ENCODE measurements at regions not wholly inside any gene's neighbourhood (a gene's known extent, or its start where the extent isn't known, plus 50 kb on each side); places are given as distances from the start of the nearest gene placed in this dataset.

GRCh38 chr21:16072737-16073136 lies 343.0 kb downstream of the USP25 start:
- Histone ChIP-seq H3K27ac (ENCODE audit: low read length) (no peak overlapping the region), H3K36me3 (ENCODE audit: control insufficient read depth in 1 of 2, insufficient read depth in 2 of 2, low read length in 2 of 2) (no peaks in the 10 kb centered on the region), H3K4me3 (ENCODE audit: low read depth in 1 of 2, low read length in 2 of 2) (no peak overlapping the region), H3K4me1 (ENCODE audit: control insufficient read depth in 1 of 2, insufficient read depth in 2 of 2, low read length in 2 of 2) (peaks cover 0 to 32% of the 10 kb centered on the region in 2 donors), H3K9me3 (ENCODE audit: control insufficient read depth in 1 of 2, low read length in 2 of 2) (no peaks in the 10 kb centered on the region), H3K27me3 (ENCODE audit: low read depth, low read length) (no peaks in the 10 kb centered on the region)

GRCh38 chr21:16073586-16073985 lies 343.8 kb downstream of the USP25 start:
- Histone ChIP-seq H3K27ac (ENCODE audit: low read length) (no peak overlapping the region), H3K36me3 (ENCODE audit: control insufficient read depth in 1 of 2, insufficient read depth in 2 of 2, low read length in 2 of 2) (no peaks in the 10 kb centered on the region), H3K4me1 (ENCODE audit: control insufficient read depth in 1 of 2, insufficient read depth in 2 of 2, low read length in 2 of 2) (peaks cover 0 to 28% of the 10 kb centered on the region in 2 donors), H3K9me3 (ENCODE audit: control insufficient read depth in 1 of 2, low read length in 2 of 2) (no peaks in the 10 kb centered on the region), H3K27me3 (ENCODE audit: low read depth, low read length) (no peaks in the 10 kb centered on the region), H3K4me3 (ENCODE audit: low read depth in 1 of 2, low read length in 2 of 2) (no peak overlapping the region)

DNA sequence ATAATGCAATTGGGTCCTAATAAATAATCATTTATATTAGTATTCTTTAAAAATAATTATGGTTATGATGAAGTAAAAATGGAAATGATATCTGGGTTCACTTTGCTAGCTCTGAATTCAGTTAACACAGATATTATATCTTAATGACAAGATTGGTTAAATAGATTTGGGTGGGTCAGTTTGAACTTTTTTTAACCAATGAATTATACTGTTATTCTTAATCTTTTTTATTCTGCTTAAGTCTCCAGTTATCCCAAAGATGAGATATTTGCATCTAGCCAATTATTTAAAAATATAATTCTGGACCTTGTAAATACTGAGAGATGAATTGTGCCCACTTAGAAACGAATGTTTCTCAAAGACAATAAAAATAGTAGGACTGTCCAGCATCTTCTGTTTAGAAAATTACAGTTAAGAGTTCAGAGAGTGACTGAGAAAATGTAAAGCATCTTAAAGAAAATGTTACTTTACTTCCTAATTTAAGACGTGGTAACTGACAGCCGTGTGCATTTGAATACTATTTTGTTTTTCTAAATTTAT lies 345.2 kb downstream of the USP25 start:
- peaks cover 0 to 27% of the 10 kb centered on the region in 2 donors for H3K4me1 ChIP-seq (ENCODE audit: control insufficient read depth in 1 of 2, insufficient read depth in 2 of 2, low read length in 2 of 2)
- no peak overlapping the region for H3K4me3 ChIP-seq (ENCODE audit: low read depth in 1 of 2, low read length in 2 of 2)
- no peak overlapping the region for H3K27ac ChIP-seq (ENCODE audit: low read length)
- H3K36me3 ChIP-seq (ENCODE audit: control insufficient read depth in 1 of 2, insufficient read depth in 2 of 2, low read length in 2 of 2): no peaks in the 10 kb centered on the region
- no peaks in the 10 kb centered on the region for H3K9me3 ChIP-seq (ENCODE audit: control insufficient read depth in 1 of 2, low read length in 2 of 2)
- no peaks in the 10 kb centered on the region for H3K27me3 ChIP-seq (ENCODE audit: low read depth, low read length)

- Histone ChIP-seq H3K4me3 (ENCODE audit: low read depth in 1 of 2, low read length in 2 of 2) (no peak overlapping the region), H3K4me1 (ENCODE audit: control insufficient read depth in 1 of 2, insufficient read depth in 2 of 2, low read length in 2 of 2) (peaks cover 0 to 20% of the 10 kb centered on the region in 2 donors), H3K36me3 (ENCODE audit: control insufficient read depth in 1 of 2, insufficient read depth in 2 of 2, low read length in 2 of 2) (no peaks in the 10 kb centered on the region), H3K27me3 (ENCODE audit: low read depth, low read length) (no peaks in the 10 kb centered on the region), H3K27ac (ENCODE audit: low read length) (no peak overlapping the region), H3K9me3 (ENCODE audit: control insufficient read depth in 1 of 2, low read length in 2 of 2) (no peaks in the 10 kb centered on the region)
Observed at GRCh38 chr21:16075649-16076282, 346.0 kb downstream of the USP25 start.

DNA sequence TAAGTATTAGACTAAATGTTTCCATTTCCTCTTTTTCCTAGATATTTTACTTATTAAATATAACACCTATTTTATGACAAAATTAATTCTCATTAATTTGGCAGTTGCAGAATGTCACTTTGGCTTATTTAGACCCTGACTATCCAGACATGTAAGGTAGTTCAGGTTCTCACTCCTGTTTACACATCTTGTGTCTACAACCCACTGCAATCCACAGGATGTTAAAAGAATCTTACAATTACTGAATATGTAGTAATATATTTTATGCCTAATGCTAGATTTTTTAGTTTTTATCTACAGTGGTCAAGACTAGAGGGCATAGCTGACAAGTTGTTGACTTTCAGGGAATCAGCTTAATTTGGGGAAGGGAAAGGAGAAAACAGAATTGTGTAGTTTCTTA lies 346.7 kb downstream of the USP25 start:
- no peaks in the 10 kb centered on the region for H3K9me3 ChIP-seq (ENCODE audit: control insufficient read depth in 1 of 2, low read length in 2 of 2)
- H3K27me3 ChIP-seq (ENCODE audit: low read depth, low read length): no peaks in the 10 kb centered on the region
- no peaks in the 10 kb centered on the region for H3K36me3 ChIP-seq (ENCODE audit: control insufficient read depth in 1 of 2, insufficient read depth in 2 of 2, low read length in 2 of 2)
- peaks cover 0 to 16% of the 10 kb centered on the region in 2 donors for H3K4me1 ChIP-seq (ENCODE audit: control insufficient read depth in 1 of 2, insufficient read depth in 2 of 2, low read length in 2 of 2)
- no peak overlapping the region for H3K27ac ChIP-seq (ENCODE audit: low read length)
- H3K4me3 ChIP-seq (ENCODE audit: low read depth in 1 of 2, low read length in 2 of 2): no peak overlapping the region

DNA sequence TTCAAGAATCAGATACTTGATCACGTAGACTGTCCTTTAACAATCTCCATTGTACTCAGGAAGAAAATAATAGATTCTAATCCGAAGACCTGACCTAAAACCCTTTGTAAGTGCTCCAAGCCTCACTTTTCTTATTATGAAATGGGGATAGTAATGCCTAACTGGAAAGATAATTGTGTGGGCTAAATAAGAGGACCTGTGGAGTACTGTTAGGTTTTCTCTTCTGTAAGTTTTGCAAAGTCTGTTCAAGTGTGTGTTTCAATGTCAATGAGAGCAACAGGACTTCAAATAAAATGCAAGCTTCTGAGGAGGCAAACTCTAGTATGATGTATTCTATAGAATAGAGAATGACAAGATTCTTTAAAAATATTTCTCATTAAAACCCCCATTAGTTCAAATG lies 348.6 kb downstream of the USP25 start:
- Histone ChIP-seq H3K9me3 (ENCODE audit: control insufficient read depth in 1 of 2, low read length in 2 of 2) (no peaks in the 10 kb centered on the region), H3K36me3 (ENCODE audit: control insufficient read depth in 1 of 2, insufficient read depth in 2 of 2, low read length in 2 of 2) (no peaks in the 10 kb centered on the region), H3K27ac (ENCODE audit: low read length) (no peak overlapping the region), H3K27me3 (ENCODE audit: low read depth, low read length) (no peaks in the 10 kb centered on the region), H3K4me1 (ENCODE audit: control insufficient read depth in 1 of 2, insufficient read depth in 2 of 2, low read length in 2 of 2) (peaks cover 0 to 8% of the 10 kb centered on the region in 2 donors), H3K4me3 (ENCODE audit: low read depth in 1 of 2, low read length in 2 of 2) (no peak overlapping the region)

DNA sequence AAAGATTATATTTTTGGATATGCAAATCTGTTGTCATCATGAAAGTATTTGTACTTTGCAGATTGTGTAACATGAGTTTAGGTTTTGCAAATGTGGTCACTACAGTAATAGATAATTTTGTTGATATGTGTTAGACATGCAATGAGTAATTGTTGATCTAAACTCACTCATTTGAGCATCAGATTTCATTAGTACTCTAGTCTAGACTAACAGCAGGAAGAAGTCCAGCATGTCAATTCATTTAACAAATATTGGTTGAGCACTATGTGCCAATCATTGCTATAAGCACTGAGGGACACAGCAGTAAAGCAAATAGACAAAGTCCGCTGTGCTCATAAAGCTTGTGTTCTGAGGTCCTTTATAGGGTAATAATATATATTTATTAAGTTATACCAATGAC lies 350.0 kb downstream of the USP25 start:
- Histone ChIP-seq H3K27me3 (ENCODE audit: low read depth, low read length) (no peaks in the 10 kb centered on the region), H3K9me3 (ENCODE audit: control insufficient read depth in 1 of 2, low read length in 2 of 2) (no peaks in the 10 kb centered on the region), H3K27ac (ENCODE audit: low read length) (no peak overlapping the region), H3K36me3 (ENCODE audit: control insufficient read depth in 1 of 2, insufficient read depth in 2 of 2, low read length in 2 of 2) (no peaks in the 10 kb centered on the region), H3K4me1 (ENCODE audit: control insufficient read depth in 1 of 2, insufficient read depth in 2 of 2, low read length in 2 of 2) (peaks cover 0 to 8% of the 10 kb centered on the region in 2 donors), H3K4me3 (ENCODE audit: low read depth in 1 of 2, low read length in 2 of 2) (no peak overlapping the region)

GRCh38 chr21:16081304-16081703 lies 351.5 kb downstream of the USP25 start:
- Histone ChIP-seq H3K9me3 (ENCODE audit: control insufficient read depth in 1 of 2, low read length in 2 of 2) (no peaks in the 10 kb centered on the region), H3K27me3 (ENCODE audit: low read depth, low read length) (no peaks in the 10 kb centered on the region), H3K27ac (ENCODE audit: low read length) (no peak overlapping the region), H3K4me1 (ENCODE audit: control insufficient read depth in 1 of 2, insufficient read depth in 2 of 2, low read length in 2 of 2) (peaks cover 0 to 8% of the 10 kb centered on the region in 2 donors), H3K4me3 (ENCODE audit: low read depth in 1 of 2, low read length in 2 of 2) (no peak overlapping the region), H3K36me3 (ENCODE audit: control insufficient read depth in 1 of 2, insufficient read depth in 2 of 2, low read length in 2 of 2) (no peaks in the 10 kb centered on the region)

GRCh38 chr21:16082038-16082816 lies 352.4 kb downstream of the USP25 start:
- Histone ChIP-seq H3K27ac (ENCODE audit: low read length) (no peak overlapping the region), H3K36me3 (ENCODE audit: control insufficient read depth in 1 of 2, insufficient read depth in 2 of 2, low read length in 2 of 2) (no peaks in the 10 kb centered on the region), H3K27me3 (ENCODE audit: low read depth, low read length) (no peaks in the 10 kb centered on the region), H3K9me3 (ENCODE audit: control insufficient read depth in 1 of 2, low read length in 2 of 2) (no peaks in the 10 kb centered on the region), H3K4me3 (ENCODE audit: low read depth in 1 of 2, low read length in 2 of 2) (no peak overlapping the region), H3K4me1 (ENCODE audit: control insufficient read depth in 1 of 2, insufficient read depth in 2 of 2, low read length in 2 of 2) (peaks cover 0 to 8% of the 10 kb centered on the region in 2 donors)

GRCh38 chr21:16084776-16085364 lies 355.1 kb downstream of the USP25 start:
- no peak overlapping the region for H3K4me3 ChIP-seq (ENCODE audit: low read depth in 1 of 2, low read length in 2 of 2)
- no peaks in the 10 kb centered on the region for H3K36me3 ChIP-seq (ENCODE audit: control insufficient read depth in 1 of 2, insufficient read depth in 2 of 2, low read length in 2 of 2)
- no peaks in the 10 kb centered on the region for H3K9me3 ChIP-seq (ENCODE audit: control insufficient read depth in 1 of 2, low read length in 2 of 2)
- H3K27ac ChIP-seq (ENCODE audit: low read length): no peak overlapping the region
- H3K4me1 ChIP-seq (ENCODE audit: control insufficient read depth in 1 of 2, insufficient read depth in 2 of 2, low read length in 2 of 2): peaks cover 0 to 8% of the 10 kb centered on the region in 2 donors
- no peaks in the 10 kb centered on the region for H3K27me3 ChIP-seq (ENCODE audit: low read depth, low read length)

- Histone ChIP-seq H3K27me3 (ENCODE audit: low read depth, low read length) (no peaks in the 10 kb centered on the region), H3K4me3 (ENCODE audit: low read depth in 1 of 2, low read length in 2 of 2) (no peak overlapping the region), H3K36me3 (ENCODE audit: control insufficient read depth in 1 of 2, insufficient read depth in 2 of 2, low read length in 2 of 2) (no peaks in the 10 kb centered on the region), H3K27ac (ENCODE audit: low read length) (no peak overlapping the region), H3K9me3 (ENCODE audit: control insufficient read depth in 1 of 2, low read length in 2 of 2) (no peaks in the 10 kb centered on the region), H3K4me1 (ENCODE audit: control insufficient read depth in 1 of 2, insufficient read depth in 2 of 2, low read length in 2 of 2) (peaks cover 0 to 8% of the 10 kb centered on the region in 2 donors)
Observed at GRCh38 chr21:16085421-16085820, 355.6 kb downstream of the USP25 start.

Measured in muscle layer of duodenum (tissue), 2 donors.